ENCODE measurements at regions not wholly inside any gene's neighbourhood (a gene's known extent, or its start where the extent isn't known, plus 50 kb on each side); places are given as distances from the start of the nearest gene placed in this dataset.

DNA sequence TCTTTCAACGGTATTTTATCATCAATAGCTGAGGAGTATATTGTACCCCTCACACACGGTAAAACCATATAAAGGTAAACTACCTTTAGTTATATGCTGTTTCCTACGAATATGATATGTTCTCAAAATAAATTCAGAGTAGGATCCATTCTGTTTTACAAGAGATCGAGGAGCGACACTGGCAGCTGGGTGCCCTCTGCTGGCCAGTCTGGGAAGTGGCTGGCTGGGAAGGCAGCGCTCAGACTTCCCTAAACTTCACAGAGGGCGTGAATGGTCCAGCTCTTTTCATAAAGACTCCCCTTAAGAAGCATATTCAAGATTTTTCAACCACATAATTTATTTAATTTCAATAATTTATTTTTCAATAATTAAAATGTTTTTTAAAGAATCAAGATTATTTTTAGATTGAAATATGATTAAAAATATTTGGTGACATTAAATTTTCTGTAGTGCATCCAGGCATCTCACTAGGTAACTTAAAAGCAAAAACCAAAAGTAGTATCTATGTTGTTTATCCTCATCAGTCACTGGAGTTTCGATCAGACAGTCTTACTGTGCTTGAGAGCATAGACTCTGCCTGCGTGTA, 187.5 kb upstream of the PDE10A start:
- no peak for TF ChIP-seq GATA2 (IDR thresholded peaks at IDR 0.05; ENCODE audit: insufficient read depth, insufficient read length, low read depth, low read length)
- TF ChIP-seq, protein P1, sequence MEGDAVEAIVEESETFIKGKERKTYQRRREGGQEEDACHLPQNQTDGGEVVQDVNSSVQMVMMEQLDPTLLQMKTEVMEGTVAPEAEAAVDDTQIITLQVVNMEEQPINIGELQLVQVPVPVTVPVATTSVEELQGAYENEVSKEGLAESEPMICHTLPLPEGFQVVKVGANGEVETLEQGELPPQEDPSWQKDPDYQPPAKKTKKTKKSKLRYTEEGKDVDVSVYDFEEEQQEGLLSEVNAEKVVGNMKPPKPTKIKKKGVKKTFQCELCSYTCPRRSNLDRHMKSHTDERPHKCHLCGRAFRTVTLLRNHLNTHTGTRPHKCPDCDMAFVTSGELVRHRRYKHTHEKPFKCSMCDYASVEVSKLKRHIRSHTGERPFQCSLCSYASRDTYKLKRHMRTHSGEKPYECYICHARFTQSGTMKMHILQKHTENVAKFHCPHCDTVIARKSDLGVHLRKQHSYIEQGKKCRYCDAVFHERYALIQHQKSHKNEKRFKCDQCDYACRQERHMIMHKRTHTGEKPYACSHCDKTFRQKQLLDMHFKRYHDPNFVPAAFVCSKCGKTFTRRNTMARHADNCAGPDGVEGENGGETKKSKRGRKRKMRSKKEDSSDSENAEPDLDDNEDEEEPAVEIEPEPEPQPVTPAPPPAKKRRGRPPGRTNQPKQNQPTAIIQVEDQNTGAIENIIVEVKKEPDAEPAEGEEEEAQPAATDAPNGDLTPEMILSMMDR (IDR thresholded peaks at IDR 0.05; ENCODE audit: extremely low read depth in 1 of 2, insufficient read depth in 1 of 2, low read depth in 1 of 2, low read length in 2 of 2): peak; percentile 92 to 94
- Histone ChIP-seq H3K4me2 (ENCODE audit: insufficient read depth, low read length) (no peak overlapping the region), H2AFZ (ENCODE audit: low read depth, low read length) (no peak overlapping the region), H3K9me1 (replicated peaks; ENCODE audit: control insufficient read depth, extremely low read depth, insufficient read depth, low read length) (no peaks in the 10 kb centered on the region), H3K4me1 (ENCODE audit: control insufficient read depth, extremely low read depth, insufficient read depth, low read length) (no peaks in the 10 kb centered on the region), H3K9ac (replicated peaks; ENCODE audit: extremely low read depth, insufficient read depth, low read length) (no peak overlapping the region), H3K36me3 (ENCODE audit: control insufficient read depth in 2 of 2, extremely low read depth in 1 of 2, insufficient read depth in 2 of 2, low read length in 2 of 2) (no peaks in the 10 kb centered on the region), H3K4me3 (replicated peaks in 1 of 3; ENCODE audit: insufficient read depth in 1 of 3, low read depth in 1 of 3, low read length in 3 of 3) (no peak overlapping the region), H4K20me1 (replicated peaks; ENCODE audit: control insufficient read depth, extremely low read depth, insufficient read depth, low read length) (no peaks in the 10 kb centered on the region), H3K27ac (ENCODE audit: insufficient read depth, low read depth, low read length) (no peak overlapping the region), H3K9me3 (replicated peaks; ENCODE audit: control insufficient read depth, insufficient read depth, low read length) (no peaks in the 10 kb centered on the region), H3K79me2 (ENCODE audit: control insufficient read depth, insufficient read depth, low read length) (no peaks in the 10 kb centered on the region), H3K27me3 (ENCODE audit: control insufficient read depth in 2 of 2, insufficient read depth in 2 of 2, low read length in 2 of 2) (peaks cover 10 to 23% of the 10 kb centered on the region in 2 experiments)
- peak; percentile 62 for DNase-seq (ENCODE audit: low read depth, low spot score)
- BruUV-seq (replicated peaks): no TSS peak
- CTCF ChIA-PET: interaction anchor here (0.9 to 5.0 kb wide), 17 partner anchors 8 to 414 kb away, joined by 3 to 164 read pairs (median 4); no protein-coding TSS in a partner anchor
- intact Hi-C loops (cut with micrococcal nuclease) (loop anchor here (1.0 kb wide), 3 partner anchors 121 to 410 kb away; no protein-coding TSS in a partner anchor), dilution Hi-C loops (cut with MboI; ENCODE audit: extremely low pct_ligation_motif_present, low sequenced_read_pairs) (no loop called here)
- peak; percentile 70 for FAIRE-seq
- POLR2A ChIA-PET: no interaction called here

DNA sequence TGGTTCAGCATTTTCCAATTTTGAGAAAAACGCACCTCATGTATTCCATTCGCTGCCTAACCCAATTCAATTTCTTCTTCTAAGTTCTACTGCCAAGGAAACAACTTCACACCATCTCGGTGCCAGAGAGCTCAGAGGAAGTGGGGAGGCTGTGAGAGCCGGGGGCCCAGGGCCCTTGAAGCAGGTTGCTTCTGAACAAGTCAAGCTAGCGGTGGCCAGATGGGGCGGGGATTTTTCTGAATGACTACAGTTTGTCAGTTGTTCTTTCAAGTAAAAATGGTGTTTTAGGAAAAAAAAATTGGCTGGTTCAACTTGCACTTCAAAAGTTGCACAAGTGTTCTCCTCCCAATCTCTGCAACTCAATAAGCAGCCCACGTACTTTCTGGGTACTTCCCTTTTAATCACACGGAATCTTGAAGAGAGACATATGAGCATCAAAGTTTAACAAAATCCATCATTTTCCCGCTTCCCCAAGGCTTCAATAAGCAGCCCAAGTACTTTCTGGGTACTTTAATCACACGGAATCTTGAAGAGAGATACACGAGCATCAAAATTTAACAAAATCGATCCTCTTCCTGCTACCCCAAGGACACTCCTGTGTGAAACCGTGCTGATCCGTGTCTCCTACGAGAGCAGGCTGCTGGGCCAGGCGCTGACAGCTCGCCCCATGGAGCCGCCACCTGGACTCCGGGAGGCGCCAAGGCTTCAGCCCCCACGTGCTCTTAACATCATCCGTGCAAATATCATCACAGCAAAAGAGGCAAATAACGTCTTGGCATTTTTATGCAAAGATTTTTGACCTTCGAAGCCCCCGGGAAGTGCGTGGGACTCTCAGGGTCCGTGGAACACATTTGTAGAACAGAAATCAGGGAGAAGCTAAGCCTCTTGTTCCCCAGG, 186.7 kb upstream of the PDE10A start:
- no TSS peak for BruUV-seq (replicated peaks)
- FAIRE-seq: no peak
- Histone ChIP-seq H3K36me3 (ENCODE audit: control insufficient read depth in 2 of 2, extremely low read depth in 1 of 2, insufficient read depth in 2 of 2, low read length in 2 of 2) (no peaks in the 10 kb centered on the region), H3K79me2 (ENCODE audit: control insufficient read depth, insufficient read depth, low read length) (no peaks in the 10 kb centered on the region), H3K27ac (ENCODE audit: insufficient read depth, low read depth, low read length) (no peak overlapping the region), H3K9me1 (replicated peaks; ENCODE audit: control insufficient read depth, extremely low read depth, insufficient read depth, low read length) (no peaks in the 10 kb centered on the region), H3K4me1 (ENCODE audit: control insufficient read depth, extremely low read depth, insufficient read depth, low read length) (no peaks in the 10 kb centered on the region), H4K20me1 (replicated peaks; ENCODE audit: control insufficient read depth, extremely low read depth, insufficient read depth, low read length) (no peaks in the 10 kb centered on the region), H2AFZ (ENCODE audit: low read depth, low read length) (no peak overlapping the region), H3K9me3 (replicated peaks; ENCODE audit: control insufficient read depth, insufficient read depth, low read length) (no peaks in the 10 kb centered on the region), H3K9ac (replicated peaks; ENCODE audit: extremely low read depth, insufficient read depth, low read length) (no peak overlapping the region), H3K27me3 (ENCODE audit: control insufficient read depth in 2 of 2, insufficient read depth in 2 of 2, low read length in 2 of 2) (peaks cover 12 to 23% of the 10 kb centered on the region in 2 experiments), H3K4me2 (ENCODE audit: insufficient read depth, low read length) (no peak overlapping the region), H3K4me3 (replicated peaks in 1 of 3; ENCODE audit: insufficient read depth in 1 of 3, low read depth in 1 of 3, low read length in 3 of 3) (no peak overlapping the region)
- ChIA-PET CTCF (interaction anchor here (0.9 to 5.0 kb wide), 17 partner anchors 8 to 413 kb away, joined by 3 to 164 read pairs (median 4); no protein-coding TSS in a partner anchor), POLR2A (no interaction called here)
- intact Hi-C loops (cut with micrococcal nuclease) (loop anchor here (1.0 kb wide), 3 partner anchors 120 to 409 kb away; no protein-coding TSS in a partner anchor), dilution Hi-C loops (cut with MboI; ENCODE audit: extremely low pct_ligation_motif_present, low sequenced_read_pairs) (no loop called here)
- TF ChIP-seq EZH2 (IDR thresholded peaks at IDR 0.05; ENCODE audit: borderline replicate concordance, low read depth, low read length, severe bottlenecking): no peak
- TF ChIP-seq MYC (IDR thresholded peaks at IDR 0.05; ENCODE audit: low read depth, low read length): no peak
- TF ChIP-seq POLR2AphosphoS5 (IDR thresholded peaks at IDR 0.05; ENCODE audit: insufficient read depth, low read depth, low read length): no peak
- TF ChIP-seq, protein P1 (IDR thresholded peaks at IDR 0.05; ENCODE audit: extremely low read depth in 1 of 2, insufficient read depth in 1 of 2, low read depth in 1 of 2, low read length in 2 of 2): no peak
- TF ChIP-seq, protein P2, sequence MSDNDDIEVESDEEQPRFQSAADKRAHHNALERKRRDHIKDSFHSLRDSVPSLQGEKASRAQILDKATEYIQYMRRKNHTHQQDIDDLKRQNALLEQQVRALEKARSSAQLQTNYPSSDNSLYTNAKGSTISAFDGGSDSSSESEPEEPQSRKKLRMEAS (IDR thresholded peaks at IDR 0.05; ENCODE audit: insufficient read depth, insufficient read length): no peak
- no peak for TF ChIP-seq JUN (IDR thresholded peaks at IDR 0.05; ENCODE audit: borderline replicate concordance, insufficient read depth, insufficient read length, low read depth)
- no peak for TF ChIP-seq POLR2A (IDR thresholded peaks at IDR 0.05; ENCODE audit: low read depth, low read length)
- no peak for TF ChIP-seq FOS (IDR thresholded peaks at IDR 0.05; ENCODE audit: borderline replicate concordance, insufficient read depth, low read length)
- no peak for TF ChIP-seq GATA2 (IDR thresholded peaks at IDR 0.05; ENCODE audit: insufficient read depth, insufficient read length, low read depth, low read length)
- DNase-seq (ENCODE audit: low read depth, low spot score): no peak

All from endothelial cell of umbilical vein (primary cell).